Panc1 (cell line): ENCODE measurements at regions not wholly inside any gene's neighbourhood (a gene's known extent, or its start where the extent isn't known, plus 50 kb on each side); places are given as distances from the start of the nearest gene placed in this dataset.

ENCODE experiments used
- CTCF ChIP-seq: fragments of 450-650 bp; IDR thresholded peaks from 2 replicates; pipeline ENCODE4 v1.5.1; 2017; ENCODE audit warnings: mild to moderate bottlenecking
- POLR2AphosphoS5 ChIP-seq: IDR thresholded peaks from 2 replicates; pipeline ENCODE4 v1.6.1; 2012; ENCODE audit warnings: mild to moderate bottlenecking, low read depth, low read length, moderate library complexity
- REST ChIP-seq, 2 experiments: IDR thresholded peaks; 2 replicates each; pipeline ENCODE4 v1.6.1; 2011 to 2012; ENCODE audit warnings: low read depth in 2 of 2, control low read depth in 1 of 2, low read length in 1 of 2, mild to moderate bottlenecking in 1 of 2, moderate library complexity in 1 of 2; ENCODE audit not compliant: insufficient read depth in 1 of 2
- TCF7L2 ChIP-seq: IDR thresholded peaks from 2 replicates; pipeline ENCODE4 v1.6.1; 2011; ENCODE audit warnings: mild to moderate bottlenecking, low read depth, low read length, inconsistent platforms

GRCh38 chr6:40308533-40309306 lies 278.4 kb downstream of the LRFN2 start:
- peak; percentile 85 for TF ChIP-seq CTCF
- no peak for TF ChIP-seq POLR2AphosphoS5
- no peak for TF ChIP-seq REST (IDR thresholded peaks at IDR 0.05; ENCODE audit: insufficient read depth in 1 of 2, low read depth in 2 of 2, low read length in 1 of 2)
- no peak for TF ChIP-seq TCF7L2
